Endothelial cell of umbilical vein (primary cell): ENCODE measurements at regions not wholly inside any gene's neighbourhood (a gene's known extent, or its start where the extent isn't known, plus 50 kb on each side); places are given as distances from the start of the nearest gene placed in this dataset.

Experiments
- BruUV-seq: library from RNA; stranded (reverse); fragments of 400-500 nt; replicated peaks from 2 replicates; lab custom pipeline; 2021; lab: Mats Ljungman, UMichigan
- CTCF ChIA-PET: fragments of 300-600, 350-600 bp; sonication (Branson Sonifier 250); formaldehyde crosslinking; loops from one replicate; lab custom pipeline; 2021; ENCODE audit warnings: antibody characterized with exemption, inconsistent platforms; lab: Charles Lee
- POLR2A ChIA-PET: fragments of 300-600, 350-600 bp; sonication (Branson Sonifier 250); formaldehyde crosslinking; loops from one replicate; lab custom pipeline; 2021; ENCODE audit warnings: antibody characterized with exemption, inconsistent platforms; lab: Charles Lee
- DNase-seq: peaks from one replicate; pipeline ENCODE4 v3.0.0-alpha.2; 2011; ENCODE audit warnings: low read depth, low spot score
- FAIRE-seq: peaks from 2 replicates; lab custom pipeline; 2011; peaks lifted over from hg19 to GRCh38; lab: Jason Lieb, UNC
- H2AFZ ChIP-seq: 2 replicates; pipeline ENCODE4 v1.6.0; 2012; ENCODE audit warnings: low read depth, low read length, control low read depth, inconsistent platforms
- H3K27ac ChIP-seq: 2 replicates; pipeline ENCODE4 v1.5.1; 2011; ENCODE audit warnings: low read depth, mild to moderate bottlenecking, control low read depth, low read length, moderate library complexity; ENCODE audit not compliant: insufficient read depth
- H3K27me3 ChIP-seq, 2 experiments: 2 replicates each; pipeline versions ENCODE4 v1.6.0 to v1.6.1; 2011; ENCODE audit warnings: low read length in 2 of 2, mixed read lengths in 1 of 2; ENCODE audit not compliant: control insufficient read depth in 2 of 2, insufficient read depth in 2 of 2
- H3K36me3 ChIP-seq, 2 experiments: 2 replicates in 1 of 2; 3 replicates in 1 of 2; pipeline ENCODE4 v1.5.1; 2011; ENCODE audit warnings: low read length in 2 of 2, mild to moderate bottlenecking in 1 of 2, moderate library complexity in 1 of 2; ENCODE audit not compliant: control insufficient read depth in 2 of 2, insufficient read depth in 2 of 2; ENCODE audit errors: extremely low read depth in 1 of 2
- H3K4me1 ChIP-seq: 3 replicates; pipeline ENCODE4 v1.5.1; 2011; ENCODE audit warnings: mild to moderate bottlenecking, low read length; ENCODE audit not compliant: control insufficient read depth, insufficient read depth; ENCODE audit errors: extremely low read depth
- H3K4me2 ChIP-seq: 2 replicates; pipeline ENCODE4 v1.6.1; 2011; ENCODE audit warnings: low read length, control low read depth, mixed read lengths; ENCODE audit not compliant: insufficient read depth
- H3K4me3 ChIP-seq, 3 experiments: fragments of 200-600 bp in 1 of 3; sonication (generic), shearing (Covaris generic) in 1 of 3; replicated peaks in 1 of 3; 2 replicates each; pipeline ENCODE4 v1.5.1; 2011 to 2016; ENCODE audit warnings: control low read depth in 3 of 3, low read length in 3 of 3, mild to moderate bottlenecking in 2 of 3, inconsistent platforms in 1 of 3, low read depth in 1 of 3, moderate library complexity in 1 of 3; ENCODE audit not compliant: insufficient read depth in 1 of 3
- H3K79me2 ChIP-seq: 2 replicates; pipeline ENCODE4 v1.6.0; 2012; ENCODE audit warnings: low read length, inconsistent platforms; ENCODE audit not compliant: control insufficient read depth, insufficient read depth
- H3K9ac ChIP-seq: replicated peaks from 2 replicates; pipeline ENCODE3; 2011; ENCODE audit warnings: low read length, control low read depth; ENCODE audit not compliant: insufficient read depth; ENCODE audit errors: extremely low read depth
- H3K9me1 ChIP-seq: replicated peaks from 3 replicates; pipeline ENCODE4 v1.6.0; 2011; ENCODE audit warnings: mild to moderate bottlenecking, low read length; ENCODE audit not compliant: control insufficient read depth, insufficient read depth; ENCODE audit errors: extremely low read depth
- H3K9me3 ChIP-seq: replicated peaks from 2 replicates; pipeline ENCODE4 v1.5.1; 2012; ENCODE audit warnings: low read length, inconsistent platforms; ENCODE audit not compliant: control insufficient read depth, insufficient read depth
- H4K20me1 ChIP-seq: replicated peaks from 2 replicates; pipeline ENCODE3; 2011; ENCODE audit warnings: mild to moderate bottlenecking, low read length; ENCODE audit not compliant: control insufficient read depth, insufficient read depth; ENCODE audit errors: extremely low read depth
- FOS ChIP-seq: IDR thresholded peaks from 2 replicates; pipeline ENCODE4 v1.6.1; 2011; ENCODE audit warnings: mild to moderate bottlenecking, low read length, moderate library complexity, borderline replicate concordance; ENCODE audit not compliant: insufficient read depth
- GATA2 ChIP-seq: IDR thresholded peaks from 2 replicates; pipeline ENCODE4 v1.7.0; 2011; ENCODE audit warnings: low read depth, mild to moderate bottlenecking, moderate library complexity, mixed read lengths, low read length; ENCODE audit not compliant: insufficient read length, insufficient read depth
- POLR2A ChIP-seq: IDR thresholded peaks from 2 replicates; pipeline ENCODE4 v1.6.1; 2012; ENCODE audit warnings: low read depth, mild to moderate bottlenecking, control low read depth, low read length
- POLR2AphosphoS5 ChIP-seq: IDR thresholded peaks from 2 replicates; pipeline ENCODE4 v1.6.1; 2012; ENCODE audit warnings: low read depth, mild to moderate bottlenecking, control low read depth, low read length, moderate library complexity; ENCODE audit not compliant: insufficient read depth
- dilution Hi-C: fragments of 300-500 bp; cut with MboI; formaldehyde crosslinking; loops from one replicate; pipeline ENCODE4 v1.15.0; 2019; ENCODE audit warnings: low sequenced_read_pairs; ENCODE audit not compliant: extremely low pct_ligation_motif_present
- intact Hi-C: fragments of 100-400 bp; cut with micrococcal nuclease; formaldehyde crosslinking; loops from one replicate; pipeline ENCODE4 v1.10.0; 2022
- TF ChIP-seq, protein P1 (sequence below): IDR thresholded peaks from 2 replicates; pipeline ENCODE4 v1.6.1; 2011; ENCODE audit not compliant: insufficient read depth, insufficient read length

DNA sequence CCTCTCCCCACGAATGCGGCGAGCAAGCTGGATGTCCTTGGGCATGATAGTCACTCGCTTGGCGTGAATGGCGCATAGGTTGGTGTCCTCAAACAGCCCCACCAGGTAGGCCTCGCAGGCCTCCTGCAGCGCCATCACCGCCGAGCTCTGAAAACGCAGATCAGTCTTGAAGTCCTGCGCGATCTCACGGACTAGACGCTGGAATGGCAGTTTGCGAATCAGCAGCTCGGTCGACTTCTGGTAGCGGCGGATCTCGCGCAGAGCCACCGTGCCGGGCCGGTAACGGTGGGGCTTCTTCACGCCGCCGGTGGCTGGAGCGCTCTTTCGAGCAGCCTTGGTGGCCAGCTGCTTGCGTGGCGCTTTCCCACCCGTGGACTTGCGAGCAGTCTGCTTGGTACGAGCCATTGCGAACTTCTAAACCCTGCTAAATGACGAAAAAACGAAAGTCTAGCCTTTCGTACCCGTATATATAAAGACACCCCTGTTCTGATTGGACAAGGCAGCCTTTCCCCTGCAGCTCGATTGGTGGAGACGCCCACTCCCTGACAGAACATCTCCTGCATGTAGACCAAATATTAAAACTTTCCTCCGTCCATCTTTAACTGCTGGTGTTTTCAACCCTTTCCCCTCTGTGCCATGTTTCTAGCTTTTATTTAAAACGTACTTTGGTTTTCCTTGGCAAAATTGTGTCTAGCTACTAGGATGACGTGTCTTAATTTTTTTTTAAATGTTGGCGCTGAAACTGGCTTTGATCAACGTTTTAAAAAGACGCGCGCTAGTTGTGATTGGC is 109.8 kb downstream of the HFE start:
- Histone ChIP-seq H2AFZ (no peak overlapping the region), H4K20me1 (no peaks in the 10 kb centered on the region), H3K4me1 (peaks cover 19% of the 10 kb centered on the region), H3K9me1 (no peaks in the 10 kb centered on the region), H3K27ac (peak overlapping the region; percentile 94), H3K36me3 (no peaks in the 10 kb centered on the region), H3K9ac (peak overlapping the region; percentile 99), H3K79me2 (no peaks in the 10 kb centered on the region), H3K9me3 (no peaks in the 10 kb centered on the region), H3K27me3 (no peaks in the 10 kb centered on the region), H3K4me3 (peak overlapping the region; percentile 1 to 98 (median 52)), H3K4me2 (peak overlapping the region; percentile 70)
- ChIA-PET POLR2A (interaction anchor here (0.6 to 6.1 kb wide), 11 partner anchors 8 to 1696 kb away, joined by 3 to 122 read pairs (median 5); a partner anchor contains a TSS), CTCF (interaction anchor here (1.1 to 4.5 kb wide), 8 partner anchors 8 to 75 kb away, joined by 3 to 25 read pairs (median 18); a partner anchor contains a TSS)
- FAIRE-seq (peak; percentile 77), DNase-seq (peak; percentile 96)
- TF ChIP-seq POLR2AphosphoS5 (peak; percentile 92), FOS (no peak), POLR2A (peak; percentile 97)
- TF ChIP-seq, protein P1, sequence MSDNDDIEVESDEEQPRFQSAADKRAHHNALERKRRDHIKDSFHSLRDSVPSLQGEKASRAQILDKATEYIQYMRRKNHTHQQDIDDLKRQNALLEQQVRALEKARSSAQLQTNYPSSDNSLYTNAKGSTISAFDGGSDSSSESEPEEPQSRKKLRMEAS = no peak
- dilution Hi-C loops = no loop called here
- TSS peak; percentile 72 for BruUV-seq
- intact Hi-C loops = loop anchor here (1.0 to 5.0 kb wide), 2 partner anchors 8 to 1615 kb away; a partner anchor contains a TSS

DNA sequence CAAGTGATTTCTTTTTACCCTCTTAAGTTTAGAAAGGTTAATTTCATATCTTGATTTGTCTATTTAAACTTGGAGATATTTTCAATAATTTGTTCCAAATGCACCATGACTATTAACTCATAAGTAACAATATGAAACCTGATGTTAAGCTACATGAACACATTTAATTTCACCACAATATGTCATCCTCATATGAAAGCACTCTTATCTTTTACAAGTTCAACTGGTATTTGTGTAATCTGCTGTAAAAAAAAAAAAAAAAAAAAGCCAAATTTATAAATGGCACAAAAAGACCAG is 110.4 kb downstream of the HFE start:
- dilution Hi-C loops = no loop called here
- BruUV-seq = no TSS peak
- H3K27ac ChIP-seq = peak overlapping the region; percentile 94

More for the DNA sequence above, 110.4 kb downstream of the HFE start:
- no peak for TF ChIP-seq GATA2
- Histone ChIP-seq H3K79me2 (no peaks in the 10 kb centered on the region), H3K9ac (peak overlapping the region; percentile 99), H3K9me1 (no peaks in the 10 kb centered on the region), H3K4me2 (peak overlapping the region; percentile 70), H2AFZ (no peak overlapping the region), H3K36me3 (no peaks in the 10 kb centered on the region), H3K4me3 (peak overlapping the region; percentile 62 to 98 (median 87)), H4K20me1 (no peaks in the 10 kb centered on the region), H3K4me1 (peaks cover 19% of the 10 kb centered on the region), H3K9me3 (no peaks in the 10 kb centered on the region), H3K27me3 (no peaks in the 10 kb centered on the region)
- ChIA-PET CTCF (interaction anchor here (0.6 to 4.5 kb wide), 9 partner anchors 9 to 74 kb away, joined by 3 to 25 read pairs (median 16); a partner anchor contains a TSS), POLR2A (interaction anchor here (1.2 to 6.1 kb wide), 9 partner anchors 10 to 1612 kb away, joined by 3 to 122 read pairs (median 54); a partner anchor contains a TSS)
- DNase-seq (no peak), FAIRE-seq (no peak)
- intact Hi-C loops = loop anchor here (1.0 to 5.0 kb wide), 2 partner anchors 8 to 1615 kb away; a partner anchor contains a TSS
